Endothelial cell of umbilical vein (primary cell): ENCODE measurements at regions not wholly inside any gene's neighbourhood (a gene's known extent, or its start where the extent isn't known, plus 50 kb on each side); places are given as distances from the start of the nearest gene placed in this dataset.

Experiments
- BruUV-seq: library from RNA; stranded (reverse); fragments of 400-500 nt; replicated peaks from 2 replicates; lab custom pipeline; 2021; lab: Mats Ljungman, UMichigan
- CTCF ChIA-PET: fragments of 300-600, 350-600 bp; sonication (Branson Sonifier 250); formaldehyde crosslinking; loops from one replicate; lab custom pipeline; 2021; ENCODE audit warnings: antibody characterized with exemption, inconsistent platforms; lab: Charles Lee
- POLR2A ChIA-PET: fragments of 300-600, 350-600 bp; sonication (Branson Sonifier 250); formaldehyde crosslinking; loops from one replicate; lab custom pipeline; 2021; ENCODE audit warnings: antibody characterized with exemption, inconsistent platforms; lab: Charles Lee
- DNase-seq: peaks from one replicate; pipeline ENCODE4 v3.0.0-alpha.2; 2011; ENCODE audit warnings: low read depth, low spot score
- FAIRE-seq: peaks from 2 replicates; lab custom pipeline; 2011; peaks lifted over from hg19 to GRCh38; lab: Jason Lieb, UNC
- H2AFZ ChIP-seq: 2 replicates; pipeline ENCODE4 v1.6.0; 2012; ENCODE audit warnings: low read depth, low read length, control low read depth, inconsistent platforms
- H3K27ac ChIP-seq: 2 replicates; pipeline ENCODE4 v1.5.1; 2011; ENCODE audit warnings: low read depth, mild to moderate bottlenecking, control low read depth, low read length, moderate library complexity; ENCODE audit not compliant: insufficient read depth
- H3K27me3 ChIP-seq, 2 experiments: 2 replicates each; pipeline versions ENCODE4 v1.6.0 to v1.6.1; 2011; ENCODE audit warnings: low read length in 2 of 2, mixed read lengths in 1 of 2; ENCODE audit not compliant: control insufficient read depth in 2 of 2, insufficient read depth in 2 of 2
- H3K36me3 ChIP-seq, 2 experiments: 2 replicates in 1 of 2; 3 replicates in 1 of 2; pipeline ENCODE4 v1.5.1; 2011; ENCODE audit warnings: low read length in 2 of 2, mild to moderate bottlenecking in 1 of 2, moderate library complexity in 1 of 2; ENCODE audit not compliant: control insufficient read depth in 2 of 2, insufficient read depth in 2 of 2; ENCODE audit errors: extremely low read depth in 1 of 2
- H3K4me1 ChIP-seq: 3 replicates; pipeline ENCODE4 v1.5.1; 2011; ENCODE audit warnings: mild to moderate bottlenecking, low read length; ENCODE audit not compliant: control insufficient read depth, insufficient read depth; ENCODE audit errors: extremely low read depth
- H3K4me2 ChIP-seq: 2 replicates; pipeline ENCODE4 v1.6.1; 2011; ENCODE audit warnings: low read length, control low read depth, mixed read lengths; ENCODE audit not compliant: insufficient read depth
- H3K4me3 ChIP-seq, 3 experiments: fragments of 200-600 bp in 1 of 3; sonication (generic), shearing (Covaris generic) in 1 of 3; replicated peaks in 1 of 3; 2 replicates each; pipeline ENCODE4 v1.5.1; 2011 to 2016; ENCODE audit warnings: control low read depth in 3 of 3, low read length in 3 of 3, mild to moderate bottlenecking in 2 of 3, inconsistent platforms in 1 of 3, low read depth in 1 of 3, moderate library complexity in 1 of 3; ENCODE audit not compliant: insufficient read depth in 1 of 3
- H3K79me2 ChIP-seq: 2 replicates; pipeline ENCODE4 v1.6.0; 2012; ENCODE audit warnings: low read length, inconsistent platforms; ENCODE audit not compliant: control insufficient read depth, insufficient read depth
- H3K9ac ChIP-seq: replicated peaks from 2 replicates; pipeline ENCODE3; 2011; ENCODE audit warnings: low read length, control low read depth; ENCODE audit not compliant: insufficient read depth; ENCODE audit errors: extremely low read depth
- H3K9me1 ChIP-seq: replicated peaks from 3 replicates; pipeline ENCODE4 v1.6.0; 2011; ENCODE audit warnings: mild to moderate bottlenecking, low read length; ENCODE audit not compliant: control insufficient read depth, insufficient read depth; ENCODE audit errors: extremely low read depth
- H3K9me3 ChIP-seq: replicated peaks from 2 replicates; pipeline ENCODE4 v1.5.1; 2012; ENCODE audit warnings: low read length, inconsistent platforms; ENCODE audit not compliant: control insufficient read depth, insufficient read depth
- H4K20me1 ChIP-seq: replicated peaks from 2 replicates; pipeline ENCODE3; 2011; ENCODE audit warnings: mild to moderate bottlenecking, low read length; ENCODE audit not compliant: control insufficient read depth, insufficient read depth; ENCODE audit errors: extremely low read depth
- EZH2 ChIP-seq: IDR thresholded peaks from 2 replicates; pipeline ENCODE4 v1.6.1; 2012; ENCODE audit warnings: borderline replicate concordance, low read depth, mild to moderate bottlenecking, moderate library complexity, low read length, inconsistent platforms; ENCODE audit not compliant: severe bottlenecking
- FOS ChIP-seq: IDR thresholded peaks from 2 replicates; pipeline ENCODE4 v1.6.1; 2011; ENCODE audit warnings: mild to moderate bottlenecking, low read length, moderate library complexity, borderline replicate concordance; ENCODE audit not compliant: insufficient read depth
- GATA2 ChIP-seq: IDR thresholded peaks from 2 replicates; pipeline ENCODE4 v1.7.0; 2011; ENCODE audit warnings: low read depth, mild to moderate bottlenecking, moderate library complexity, mixed read lengths, low read length; ENCODE audit not compliant: insufficient read length, insufficient read depth
- JUN ChIP-seq: IDR thresholded peaks from 2 replicates; pipeline ENCODE4 v1.6.1; 2011; ENCODE audit warnings: borderline replicate concordance, low read depth; ENCODE audit not compliant: insufficient read length, insufficient read depth
- MAX ChIP-seq: IDR thresholded peaks from 2 replicates; pipeline ENCODE4 v1.6.1; 2011; ENCODE audit not compliant: insufficient read depth, insufficient read length
- MYC ChIP-seq: IDR thresholded peaks from one replicate; pipeline ENCODE4 v1.6.1; 2011; ENCODE audit warnings: mild to moderate bottlenecking, low read depth, low read length
- POLR2A ChIP-seq: IDR thresholded peaks from 2 replicates; pipeline ENCODE4 v1.6.1; 2012; ENCODE audit warnings: low read depth, mild to moderate bottlenecking, control low read depth, low read length
- POLR2AphosphoS5 ChIP-seq: IDR thresholded peaks from 2 replicates; pipeline ENCODE4 v1.6.1; 2012; ENCODE audit warnings: low read depth, mild to moderate bottlenecking, control low read depth, low read length, moderate library complexity; ENCODE audit not compliant: insufficient read depth
- dilution Hi-C: fragments of 300-500 bp; cut with MboI; formaldehyde crosslinking; loops from one replicate; pipeline ENCODE4 v1.15.0; 2019; ENCODE audit warnings: low sequenced_read_pairs; ENCODE audit not compliant: extremely low pct_ligation_motif_present
- intact Hi-C: fragments of 100-400 bp; cut with micrococcal nuclease; formaldehyde crosslinking; loops from one replicate; pipeline ENCODE4 v1.10.0; 2022
- TF ChIP-seq, protein P1 (sequence below), 2 donors: IDR thresholded peaks; 1 replicate in 1 of 2; 2 replicates in 1 of 2; pipeline ENCODE4 v1.5.1; 2011; ENCODE audit warnings: low read length in 2 of 2, mild to moderate bottlenecking in 2 of 2, moderate library complexity in 2 of 2, control low read depth in 1 of 2, inconsistent platforms in 1 of 2, low read depth in 1 of 2; ENCODE audit not compliant: insufficient read depth in 1 of 2; ENCODE audit errors: extremely low read depth in 1 of 2

GRCh38 chr4:114423582-114423981, 175.0 kb upstream of the UGT8 start:
- H3K4me1 ChIP-seq = no peaks in the 10 kb centered on the region
- H3K9me1 ChIP-seq = no peaks in the 10 kb centered on the region
- no peak for FAIRE-seq
- TF ChIP-seq EZH2 (no peak), MAX (no peak), GATA2 (no peak), JUN (no peak), FOS (no peak), POLR2A (no peak), POLR2AphosphoS5 (no peak), MYC (no peak)
- TF ChIP-seq, protein P1, sequence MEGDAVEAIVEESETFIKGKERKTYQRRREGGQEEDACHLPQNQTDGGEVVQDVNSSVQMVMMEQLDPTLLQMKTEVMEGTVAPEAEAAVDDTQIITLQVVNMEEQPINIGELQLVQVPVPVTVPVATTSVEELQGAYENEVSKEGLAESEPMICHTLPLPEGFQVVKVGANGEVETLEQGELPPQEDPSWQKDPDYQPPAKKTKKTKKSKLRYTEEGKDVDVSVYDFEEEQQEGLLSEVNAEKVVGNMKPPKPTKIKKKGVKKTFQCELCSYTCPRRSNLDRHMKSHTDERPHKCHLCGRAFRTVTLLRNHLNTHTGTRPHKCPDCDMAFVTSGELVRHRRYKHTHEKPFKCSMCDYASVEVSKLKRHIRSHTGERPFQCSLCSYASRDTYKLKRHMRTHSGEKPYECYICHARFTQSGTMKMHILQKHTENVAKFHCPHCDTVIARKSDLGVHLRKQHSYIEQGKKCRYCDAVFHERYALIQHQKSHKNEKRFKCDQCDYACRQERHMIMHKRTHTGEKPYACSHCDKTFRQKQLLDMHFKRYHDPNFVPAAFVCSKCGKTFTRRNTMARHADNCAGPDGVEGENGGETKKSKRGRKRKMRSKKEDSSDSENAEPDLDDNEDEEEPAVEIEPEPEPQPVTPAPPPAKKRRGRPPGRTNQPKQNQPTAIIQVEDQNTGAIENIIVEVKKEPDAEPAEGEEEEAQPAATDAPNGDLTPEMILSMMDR (IDR thresholded peaks at IDR 0.05; ENCODE audit: extremely low read depth in 1 of 2, insufficient read depth in 1 of 2, low read depth in 1 of 2, low read length in 2 of 2) = no peak
- POLR2A ChIA-PET = no interaction called here
- H2AFZ ChIP-seq = no peak overlapping the region
- H3K79me2 ChIP-seq = no peaks in the 10 kb centered on the region
- CTCF ChIA-PET = no interaction called here
- no peaks in the 10 kb centered on the region for H3K9me3 ChIP-seq
- BruUV-seq = no TSS peak
- H3K36me3 ChIP-seq = no peaks in the 10 kb centered on the region
- DNase-seq = no peak
- no peak overlapping the region for H3K9ac ChIP-seq
- no peak overlapping the region for H3K4me2 ChIP-seq
- dilution Hi-C loops (no loop called here), intact Hi-C loops (no loop called here)
- no peak overlapping the region for H3K27ac ChIP-seq
- H3K4me3 ChIP-seq = no peak overlapping the region
- H3K27me3 ChIP-seq = no peaks in the 10 kb centered on the region
- no peaks in the 10 kb centered on the region for H4K20me1 ChIP-seq
